ENCODE measurements at regions not wholly inside any gene's neighbourhood (a gene's known extent, or its start where the extent isn't known, plus 50 kb on each side); places are given as distances from the start of the nearest gene placed in this dataset.

DNA sequence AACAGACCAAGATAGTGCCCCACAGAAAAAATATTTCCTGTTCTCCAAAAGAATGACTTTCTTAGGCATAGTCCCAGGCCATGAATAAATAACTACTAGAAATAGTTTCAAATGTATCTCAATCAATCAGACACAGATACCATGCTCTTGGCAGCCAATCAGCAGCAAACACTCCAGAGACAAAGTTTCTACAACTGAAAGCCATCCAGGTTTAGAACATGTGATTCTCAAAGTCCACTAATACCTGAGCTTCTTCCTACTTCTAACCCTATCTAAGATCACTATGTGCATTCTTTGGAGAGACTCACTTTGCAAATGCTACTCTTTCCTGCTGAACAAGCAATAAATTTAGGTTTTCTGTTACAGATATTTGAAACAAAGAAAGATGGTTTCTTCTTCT is 425.8 kb upstream of the GRIN3A start:
- TF ChIP-seq, protein P1, sequence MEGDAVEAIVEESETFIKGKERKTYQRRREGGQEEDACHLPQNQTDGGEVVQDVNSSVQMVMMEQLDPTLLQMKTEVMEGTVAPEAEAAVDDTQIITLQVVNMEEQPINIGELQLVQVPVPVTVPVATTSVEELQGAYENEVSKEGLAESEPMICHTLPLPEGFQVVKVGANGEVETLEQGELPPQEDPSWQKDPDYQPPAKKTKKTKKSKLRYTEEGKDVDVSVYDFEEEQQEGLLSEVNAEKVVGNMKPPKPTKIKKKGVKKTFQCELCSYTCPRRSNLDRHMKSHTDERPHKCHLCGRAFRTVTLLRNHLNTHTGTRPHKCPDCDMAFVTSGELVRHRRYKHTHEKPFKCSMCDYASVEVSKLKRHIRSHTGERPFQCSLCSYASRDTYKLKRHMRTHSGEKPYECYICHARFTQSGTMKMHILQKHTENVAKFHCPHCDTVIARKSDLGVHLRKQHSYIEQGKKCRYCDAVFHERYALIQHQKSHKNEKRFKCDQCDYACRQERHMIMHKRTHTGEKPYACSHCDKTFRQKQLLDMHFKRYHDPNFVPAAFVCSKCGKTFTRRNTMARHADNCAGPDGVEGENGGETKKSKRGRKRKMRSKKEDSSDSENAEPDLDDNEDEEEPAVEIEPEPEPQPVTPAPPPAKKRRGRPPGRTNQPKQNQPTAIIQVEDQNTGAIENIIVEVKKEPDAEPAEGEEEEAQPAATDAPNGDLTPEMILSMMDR (conservative IDR thresholded peaks at IDR 0.05; ENCODE audit: low read depth, low read length), result no peak
- no peak for TF ChIP-seq EZH2 (IDR thresholded peaks at IDR 0.05; ENCODE audit: borderline replicate concordance, low read depth, low read length, poor library complexity, severe bottlenecking)
